ENCODE measurements at regions not wholly inside any gene's neighbourhood (a gene's known extent, or its start where the extent isn't known, plus 50 kb on each side); places are given as distances from the start of the nearest gene placed in this dataset.
"Not testable (repeated sequence)": the region's sequence is repeated elsewhere in the genome, so short reads cannot be mapped to it uniquely, and the experiment has no call there.

- DNase-seq, result no peak
Observed at GRCh38 chr9:93809204-93809940, 145.8 kb downstream of the BARX1 start.

GRCh38 chr9:93808115-93809029, 146.8 kb downstream of the BARX1 start:
- no peak for DNase-seq

GRCh38 chr9:93807166-93808074, 147.7 kb downstream of the BARX1 start:
- no peak for DNase-seq

- no peak for DNase-seq
Observed at GRCh38 chr9:93801581-93802284, 153.4 kb downstream of the BARX1 start.

- DNase-seq, result no peak
Observed at GRCh38 chr9:93801120-93801519, 154.0 kb downstream of the BARX1 start.

- no peak for DNase-seq
Observed at GRCh38 chr9:93792358-93792757, 162.8 kb downstream of the BARX1 start.

- no peak for DNase-seq
Observed at GRCh38 chr9:93786204-93786603, 169.0 kb downstream of the BARX1 start.

GRCh38 chr9:93776873-93777272, 178.3 kb downstream of the BARX1 start:
- DNase-seq, result no peak

GRCh38 chr9:93776256-93776655, 178.9 kb downstream of the BARX1 start:
- DNase-seq, result no peak

GRCh38 chr9:93774331-93775102, 180.6 kb downstream of the BARX1 start:
- no peak for DNase-seq

- no peak for DNase-seq
Observed at GRCh38 chr9:93771276-93771675, 183.9 kb downstream of the BARX1 start.

GRCh38 chr9:93761822-93762221, 185.4 kb downstream of the PHF2 start:
- no peak for DNase-seq

GRCh38 chr9:93750045-93750444, 173.7 kb downstream of the PHF2 start:
- DNase-seq, result no peak

- DNase-seq, result not testable (repeated sequence)
Observed at GRCh38 chr9:93748827-93749226, 172.4 kb downstream of the PHF2 start.

GRCh38 chr9:93731963-93732362, 155.6 kb downstream of the PHF2 start:
- no peak for DNase-seq

GRCh38 chr9:93730648-93731047, 154.3 kb downstream of the PHF2 start:
- no peak for DNase-seq

GRCh38 chr9:93730217-93730616, 153.8 kb downstream of the PHF2 start:
- no peak for DNase-seq

Data from stimulated activated CD4-positive, alpha-beta T cell treated with anti-CD3 and anti-CD28 coated beads, Interleukin-12 subunit alpha, Interleukin-12 subunit beta, amount 100 ng/mL, for 4 hours (primary cell).